H1 (cell line): ENCODE measurements at regions not wholly inside any gene's neighbourhood (a gene's known extent, or its start where the extent isn't known, plus 50 kb on each side); places are given as distances from the start of the nearest gene placed in this dataset.

Experiments used
- CTCF ChIA-PET: fragments of 300-600 bp; sonication (Branson Sonifier 250); formaldehyde crosslinking; loops from one replicate; lab custom pipeline; 2021; ENCODE audit not compliant: partially characterized antibody; lab: Charles Lee
- POLR2A ChIA-PET: fragments of 300-600 bp; sonication (Branson Sonifier 250); formaldehyde crosslinking; loops from one replicate; lab custom pipeline; 2021; ENCODE audit warnings: inconsistent platforms; ENCODE audit not compliant: partially characterized antibody; lab: Charles Lee
- DNase-seq, 2 experiments: peaks; one replicate each; pipeline versions ENCODE4 v3.0.0 to v3.0.0-alpha.2; 2010 to 2022; ENCODE audit warnings: low spot score in 2 of 2, low read depth in 1 of 2, mixed read lengths in 1 of 2
- FAIRE-seq: peaks from 2 replicates; lab custom pipeline; 2011; peaks lifted over from hg19 to GRCh38; lab: Jason Lieb, UNC
- H2AFZ ChIP-seq: 2 replicates; pipeline ENCODE4 v1.8.1; 2012; ENCODE audit warnings: low read length, inconsistent platforms
- H2AK5ac ChIP-seq: 2 replicates; pipeline ENCODE4 v1.6.1; 2013; ENCODE audit warnings: low read depth, low read length
- H2BK120ac ChIP-seq: replicated peaks from 2 replicates; pipeline ENCODE3; 2013; ENCODE audit warnings: low read depth, low read length, inconsistent platforms
- H2BK12ac ChIP-seq: 2 replicates; pipeline ENCODE4 v1.6.1; 2013; ENCODE audit warnings: low read depth, low read length
- H2BK15ac ChIP-seq: 2 replicates; pipeline ENCODE4 v1.6.1; 2013; ENCODE audit warnings: low read length
- H2BK20ac ChIP-seq: 2 replicates; pipeline ENCODE4 v1.6.1; 2013; ENCODE audit warnings: low read length
- H2BK5ac ChIP-seq: 2 replicates; pipeline ENCODE4 v1.6.1; 2013; ENCODE audit warnings: low read depth, low read length
- H3K14ac ChIP-seq: 2 replicates; pipeline ENCODE4 v1.6.1; 2013; ENCODE audit warnings: inconsistent platforms; ENCODE audit not compliant: insufficient read length
- H3K18ac ChIP-seq: 2 replicates; pipeline ENCODE4 v1.6.1; 2013; ENCODE audit warnings: low read length; ENCODE audit errors: extremely low read depth
- H3K23ac ChIP-seq: 2 replicates; pipeline ENCODE4 v1.6.1; 2013; ENCODE audit warnings: inconsistent platforms; ENCODE audit not compliant: insufficient read length
- H3K23me2 ChIP-seq: 2 replicates; pipeline ENCODE4 v1.6.1; 2013; ENCODE audit warnings: low read depth, low read length
- H3K27ac ChIP-seq: 2 replicates; pipeline ENCODE4 v1.6.1; 2011; ENCODE audit warnings: low read depth, low read length, inconsistent platforms
- H3K27me3 ChIP-seq, 4 experiments: replicated peaks in 1 of 4; 1 replicate in 1 of 4; 2 replicates in 3 of 4; pipeline versions ENCODE4 v1.6.1 to v1.8.1; 2011 to 2013; ENCODE audit warnings: low read length in 3 of 4, mild to moderate bottlenecking in 3 of 4, inconsistent platforms in 2 of 4, mixed read lengths in 2 of 4, moderate library complexity in 1 of 4; ENCODE audit not compliant: control insufficient read depth in 3 of 4, insufficient read depth in 3 of 4; ENCODE audit errors: extremely low read depth in 1 of 4
- H3K36me3 ChIP-seq, 4 experiments: 2 replicates each; pipeline versions ENCODE4 v1.6.1 to v1.8.1; 2011 to 2013; ENCODE audit warnings: mild to moderate bottlenecking in 4 of 4, low read length in 3 of 4, moderate library complexity in 2 of 4, control low read depth in 1 of 4, inconsistent platforms in 1 of 4; ENCODE audit not compliant: insufficient read depth in 4 of 4, control insufficient read depth in 2 of 4
- H3K4ac ChIP-seq: replicated peaks from 2 replicates; pipeline ENCODE3; 2013; ENCODE audit warnings: low read length, low read depth, mixed read lengths, inconsistent platforms; ENCODE audit not compliant: insufficient read length
- H3K4me1 ChIP-seq, 4 experiments: replicated peaks in 1 of 4; 1 replicate in 1 of 4; 2 replicates in 3 of 4; pipeline versions ENCODE4 v1.6.1 to v1.8.1; 2011 to 2013; ENCODE audit warnings: low read length in 3 of 4, inconsistent platforms in 2 of 4, mixed read lengths in 1 of 4; ENCODE audit not compliant: insufficient read depth in 4 of 4, control insufficient read depth in 3 of 4
- H3K4me2 ChIP-seq, 2 experiments: 2 replicates each; pipeline versions ENCODE4 v1.6.1 to v1.8.1; 2011 to 2013; ENCODE audit warnings: low read depth in 2 of 2, low read length in 2 of 2, control low read depth in 1 of 2, inconsistent platforms in 1 of 2, mild to moderate bottlenecking in 1 of 2; ENCODE audit not compliant: insufficient read depth in 1 of 2
- H3K4me3 ChIP-seq, 4 experiments: fragments of 200-600, 300-600 bp in 1 of 4; sonication (generic), shearing (Covaris generic), sonication (Bioruptor Twin) in 1 of 4; 2 replicates each; pipeline versions ENCODE4 v1.5.1 to v1.8.1; 2011 to 2016; ENCODE audit warnings: low read length in 4 of 4, low read depth in 3 of 4, control low read depth in 2 of 4, inconsistent platforms in 2 of 4, mild to moderate bottlenecking in 2 of 4, mixed read lengths in 1 of 4, moderate library complexity in 1 of 4; ENCODE audit not compliant: insufficient read depth in 2 of 4; ENCODE audit errors: extremely low read depth in 1 of 4
- H3K56ac ChIP-seq: replicated peaks from 2 replicates; pipeline ENCODE3; 2013; ENCODE audit warnings: low read depth, mild to moderate bottlenecking, mixed read lengths, low read length, inconsistent platforms; ENCODE audit not compliant: insufficient read length
- H3K79me1 ChIP-seq: 2 replicates; pipeline ENCODE4 v1.6.1; 2013; ENCODE audit warnings: low read depth, low read length, control low read depth
- H3K79me2 ChIP-seq, 2 experiments: 2 replicates each; pipeline versions ENCODE4 v1.6.1 to v1.8.1; 2012 to 2013; ENCODE audit warnings: low read length in 2 of 2, mild to moderate bottlenecking in 2 of 2, inconsistent platforms in 1 of 2; ENCODE audit not compliant: insufficient read depth in 2 of 2, control insufficient read depth in 1 of 2
- H3K9ac ChIP-seq, 4 experiments: replicated peaks in 1 of 4; 1 replicate in 1 of 4; 2 replicates in 3 of 4; pipeline versions ENCODE4 v1.6.1 to v1.8.1; 2011 to 2013; ENCODE audit warnings: low read depth in 3 of 4, low read length in 3 of 4, control low read depth in 2 of 4, mild to moderate bottlenecking in 2 of 4, moderate library complexity in 2 of 4, inconsistent platforms in 1 of 4; ENCODE audit errors: extremely low read depth in 1 of 4
- H3K9me3 ChIP-seq, 2 experiments: 2 replicates each; pipeline versions ENCODE4 v1.6.1 to v1.8.1; 2012 to 2013; ENCODE audit warnings: mild to moderate bottlenecking in 2 of 2, moderate library complexity in 2 of 2, control low read depth in 1 of 2, inconsistent platforms in 1 of 2, low read depth in 1 of 2, low read length in 1 of 2, mixed read lengths in 1 of 2; ENCODE audit not compliant: insufficient read depth in 2 of 2
- H4K20me1 ChIP-seq, 2 experiments: replicated peaks in 1 of 2; 2 replicates each; pipeline versions ENCODE3 to v1.8.1; 2011 to 2013; ENCODE audit warnings: inconsistent platforms in 2 of 2, low read length in 2 of 2, mild to moderate bottlenecking in 1 of 2; ENCODE audit not compliant: insufficient read depth in 2 of 2, control insufficient read depth in 1 of 2
- H4K5ac ChIP-seq: 2 replicates; pipeline ENCODE4 v1.6.1; 2013; ENCODE audit warnings: low read length, low read depth, mixed read lengths, inconsistent platforms; ENCODE audit not compliant: insufficient read length
- H4K8ac ChIP-seq: 2 replicates; pipeline ENCODE4 v1.8.0; 2013; ENCODE audit warnings: mild to moderate bottlenecking, moderate library complexity, low read length, inconsistent platforms; ENCODE audit not compliant: insufficient read depth; ENCODE audit errors: extremely low read depth
- H4K91ac ChIP-seq: replicated peaks from 2 replicates; pipeline ENCODE3; 2013; ENCODE audit warnings: low read length, mixed read lengths, inconsistent platforms; ENCODE audit not compliant: insufficient read length
- CBX5 ChIP-seq: fragments of 300-800, 300-1000 bp; sonication (generic); IDR thresholded peaks from 2 replicates; pipeline ENCODE4 v1.7.1; 2016; ENCODE audit warnings: antibody characterized with exemption, low read length, low read depth
- CEBPB ChIP-seq: IDR thresholded peaks from 2 replicates; pipeline ENCODE4 v1.6.1; 2012; ENCODE audit warnings: low read depth, low read length
- CTBP2 ChIP-seq: IDR thresholded peaks from 2 replicates; pipeline ENCODE4 v1.7.0; 2011; ENCODE audit warnings: borderline replicate concordance, mild to moderate bottlenecking, moderate library complexity, mixed read lengths, low read length; ENCODE audit not compliant: insufficient read depth, insufficient read length
- EZH2 ChIP-seq: fragments of 200-600 bp; sonication (generic); IDR thresholded peaks from 2 replicates; pipeline ENCODE4 v1.7.1; 2012; ENCODE audit warnings: low read depth, mild to moderate bottlenecking, moderate library complexity, low read length, inconsistent platforms; ENCODE audit not compliant: severe bottlenecking
- FOSL1 ChIP-seq: IDR thresholded peaks from 2 replicates; pipeline ENCODE4 v1.6.1; 2011; ENCODE audit warnings: mild to moderate bottlenecking, low read depth, low read length, moderate library complexity; ENCODE audit not compliant: insufficient read depth
- GTF2F1 ChIP-seq: IDR thresholded peaks from 2 replicates; pipeline ENCODE4 v1.6.1; 2012; ENCODE audit warnings: low read depth, low read length, improper control_type of control experiment, borderline replicate concordance
- JUND ChIP-seq: IDR thresholded peaks from 2 replicates; pipeline ENCODE4 v1.6.1; 2011; ENCODE audit warnings: mild to moderate bottlenecking, improper control_type of control experiment, low read length
- KDM1A ChIP-seq: fragments of 200-600, 300-600 bp; sonication (generic); IDR thresholded peaks from 2 replicates; pipeline ENCODE4 v1.7.1; 2016; ENCODE audit warnings: mild to moderate bottlenecking, low read length, borderline replicate concordance
- POU5F1 ChIP-seq: IDR thresholded peaks from 2 replicates; pipeline ENCODE4 v1.6.1; 2011; ENCODE audit warnings: low read depth, mild to moderate bottlenecking, low read length, moderate library complexity
- TAF1 ChIP-seq: IDR thresholded peaks from 2 replicates; pipeline ENCODE4 v1.6.1; 2011; ENCODE audit warnings: mild to moderate bottlenecking, low read depth, low read length
- WGBS, 2 experiments: shearing (Covaris generic) in 1 of 2; methylation state at CpG; one replicate each; pipeline versions ENCODE4 v1.1.6 to v1.1.7; 2013 to 2015; ENCODE audit warnings: low lambda C conversion rate in 2 of 2, mixed read lengths in 2 of 2, inconsistent platforms in 1 of 2, low coverage in 1 of 2, missing lambda C conversion rate in 1 of 2; ENCODE audit not compliant: insufficient replicate concordance in 2 of 2, insufficient coverage in 1 of 2, insufficient read length in 1 of 2; ENCODE audit errors: extremely low coverage in 1 of 2, missing lambda C conversion rate in 1 of 2; 5-methylcytosine and 5-hydroxymethylcytosine counted together

DNA sequence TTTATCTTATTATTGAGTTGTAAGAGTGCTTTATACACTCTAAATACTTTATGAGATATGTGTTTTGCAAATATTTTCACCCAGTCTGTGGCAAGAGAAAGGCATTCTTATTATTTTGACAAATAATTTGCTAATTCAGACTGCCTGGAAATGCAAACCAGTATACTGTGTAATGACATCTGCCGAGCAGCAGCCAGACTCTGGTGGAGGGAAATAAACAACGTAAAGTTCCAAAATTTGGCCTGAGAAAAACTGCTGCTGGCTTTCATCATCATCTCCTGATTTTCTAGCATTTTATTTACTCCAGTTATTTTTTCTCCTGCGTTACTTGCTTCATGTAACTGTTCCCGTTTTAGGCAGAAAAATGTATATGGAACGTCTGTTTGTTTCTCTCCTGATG, 161.6 kb downstream of the RNF152 start:
- no peak overlapping the region for H3K56ac ChIP-seq
- no peak overlapping the region for H2BK120ac ChIP-seq
- no peak overlapping the region for H3K9ac ChIP-seq
- H3K9me3 ChIP-seq: peaks cover 0 to 2% of the 10 kb centered on the region in 2 experiments; a peak in 2 of 4 replicates
- POLR2A ChIA-PET: no interaction called here
- H3K27ac ChIP-seq: no peak overlapping the region
- no peak overlapping the region for H4K5ac ChIP-seq
- no peak overlapping the region for H3K4me3 ChIP-seq
- no peak overlapping the region for H2BK20ac ChIP-seq
- H3K23me2 ChIP-seq: no peaks in the 10 kb centered on the region; the same call in 1 of the 2 replicates
- H3K36me3 ChIP-seq: 0 out of 8 replicates have a peak, but pooled peaks cover 0 to 2% (median 0%) of the 10 kb centered on the region in 4 experiments
- CTCF ChIA-PET: interaction anchor here (1.5 kb wide), 1 partner anchor 170 kb away, joined by 4 read pairs; no protein-coding TSS in a partner anchor
- H3K18ac ChIP-seq: no peak overlapping the region
- FAIRE-seq (no peak), DNase-seq (no peak)
- H3K4me2 ChIP-seq: no peak overlapping the region
- H2BK15ac ChIP-seq: no peak overlapping the region
- H4K20me1 ChIP-seq: no peaks in the 10 kb centered on the region
- no peak overlapping the region for H3K23ac ChIP-seq
- no peaks in the 10 kb centered on the region for H3K79me2 ChIP-seq
- H3K79me1 ChIP-seq: no peaks in the 10 kb centered on the region
- 81% methylated on average over 5 of the region's 5 CpGs; no CpG with 5 or more reads in 1 of the 2 experiments for WGBS, 2 experiments
- no peak overlapping the region for H4K91ac ChIP-seq
- H3K4me1 ChIP-seq: no peaks in the 10 kb centered on the region
- H2BK12ac ChIP-seq: no peak overlapping the region
- H3K27me3 ChIP-seq: peaks cover 0 to 1% (median 0%) of the 10 kb centered on the region in 4 experiments; a peak in 1 of 7 replicates
- H3K14ac ChIP-seq: no peak overlapping the region
- no peak overlapping the region for H2BK5ac ChIP-seq
- no peak for TF ChIP-seq POU5F1
- TF ChIP-seq CBX5: no peak
- TF ChIP-seq JUND: no peak
- no peak for TF ChIP-seq GTF2F1
- no peak for TF ChIP-seq CTBP2
- no peak for TF ChIP-seq KDM1A
- no peak for TF ChIP-seq CEBPB
- TF ChIP-seq TAF1: no peak
- TF ChIP-seq FOSL1: no peak
- TF ChIP-seq EZH2: no peak
- no peak overlapping the region for H4K8ac ChIP-seq
- no peak overlapping the region for H2AFZ ChIP-seq
- H2AK5ac ChIP-seq: no peak overlapping the region
- H3K4ac ChIP-seq: no peak overlapping the region
